OCI-LY3 (cell line): ENCODE measurements at regions not wholly inside any gene's neighbourhood (a gene's known extent, or its start where the extent isn't known, plus 50 kb on each side); places are given as distances from the start of the nearest gene placed in this dataset.

ENCODE experiments used
- H2AFZ ChIP-seq: fragments of 200-600, 300-600 bp; shearing (Covaris generic); 2 replicates; pipeline ENCODE4 v1.6.0; 2014; ENCODE audit warnings: antibody characterized with exemption, low read depth, low read length
- H3K27ac ChIP-seq: fragments of 200-600, 300-600 bp; sonication (generic); 2 replicates; pipeline ENCODE4 v1.5.1; 2014; ENCODE audit warnings: mild to moderate bottlenecking, low read length, moderate library complexity, mixed read lengths
- H3K27me3 ChIP-seq: fragments of 200-600, 300-600 bp; sonication (generic); 2 replicates; pipeline ENCODE4 v1.6.1; 2014; ENCODE audit warnings: low read depth, low read length, mixed read lengths
- H3K36me3 ChIP-seq: fragments of 200-600, 300-600 bp; sonication (generic); replicated peaks from 2 replicates; pipeline ENCODE3; 2014; ENCODE audit warnings: low read depth, low read length, mixed read lengths
- H3K4me1 ChIP-seq: fragments of 300-600, 200-600 bp; sonication (generic); 2 replicates; pipeline ENCODE4 v1.6.1; 2014; ENCODE audit warnings: low read length, mixed read lengths
- H3K4me2 ChIP-seq: fragments of 200-600, 300-600 bp; sonication (generic); 2 replicates; pipeline ENCODE4 v1.6.1; 2014; ENCODE audit warnings: low read length, mixed read lengths
- H3K4me3 ChIP-seq: fragments of 300-600, 200-600 bp; sonication (generic); 2 replicates; pipeline ENCODE4 v1.5.1; 2014; ENCODE audit warnings: antibody characterized with exemption, mild to moderate bottlenecking, low read length, moderate library complexity
- H3K79me2 ChIP-seq: fragments of 300-600, 200-600 bp; shearing (Covaris generic); 2 replicates; pipeline ENCODE4 v1.6.1; 2014; ENCODE audit warnings: mild to moderate bottlenecking, low read length, mixed read lengths
- H3K9ac ChIP-seq: fragments of 300-600, 200-600 bp; shearing (Covaris generic); 2 replicates; pipeline ENCODE4 v1.6.0; 2014; ENCODE audit warnings: mild to moderate bottlenecking, low read length, moderate library complexity
- H3K9me3 ChIP-seq: fragments of 200-600, 300-600 bp; shearing (Covaris generic); 2 replicates; pipeline ENCODE4 v1.6.1; 2014; ENCODE audit warnings: low read length, mixed read lengths; ENCODE audit not compliant: insufficient read depth
- H4K20me1 ChIP-seq: fragments of 200-600, 300-600 bp; sonication (generic); 2 replicates; pipeline ENCODE4 v1.6.1; 2016; ENCODE audit warnings: low read length, mixed read lengths; ENCODE audit not compliant: insufficient read depth
- CTCF ChIP-seq: fragments of 200-600, 300-600 bp; sonication (generic); IDR thresholded peaks from 2 replicates; pipeline ENCODE4 v1.5.1; 2014; ENCODE audit warnings: antibody characterized with exemption, low read length, low read depth
- EZH2phosphoT487 ChIP-seq: fragments of 200-600 bp; shearing (Covaris generic); IDR thresholded peaks from 2 replicates; pipeline ENCODE4 v1.6.1; 2018; ENCODE audit warnings: antibody characterized with exemption, mixed run types, low read depth

GRCh38 chr6:3585320-3585935 is 128.6 kb upstream of the SLC22A23 start:
- no peaks in the 10 kb centered on the region for H4K20me1 ChIP-seq
- 0 out of 2 replicates have a peak, but pooled peaks cover 5% of the 10 kb centered on the region for H3K27me3 ChIP-seq
- no peak overlapping the region; the same call in 1 of the 2 replicates for H3K4me2 ChIP-seq
- no peak overlapping the region for H3K9ac ChIP-seq
- H3K36me3 ChIP-seq: no peaks in the 10 kb centered on the region
- peaks cover 5% of the 10 kb centered on the region for H3K4me1 ChIP-seq
- H3K27ac ChIP-seq: no peak overlapping the region
- H3K4me3 ChIP-seq: no peak overlapping the region
- no peak overlapping the region for H2AFZ ChIP-seq
- no peak for TF ChIP-seq EZH2phosphoT487
- no peak for TF ChIP-seq CTCF
- no peaks in the 10 kb centered on the region for H3K79me2 ChIP-seq
- no peaks in the 10 kb centered on the region for H3K9me3 ChIP-seq

GRCh38 chr6:3584606-3585005 is 127.8 kb upstream of the SLC22A23 start:
- H2AFZ ChIP-seq: no peak overlapping the region
- no peak for TF ChIP-seq EZH2phosphoT487
- TF ChIP-seq CTCF: no peak
- no peak overlapping the region for H3K27ac ChIP-seq

GRCh38 chr6:3581469-3581868 is 124.6 kb upstream of the SLC22A23 start:
- H3K27ac ChIP-seq: no peak overlapping the region
- no peaks in the 10 kb centered on the region for H3K79me2 ChIP-seq
- H3K36me3 ChIP-seq: no peaks in the 10 kb centered on the region
- H3K27me3 ChIP-seq: 0 out of 2 replicates have a peak, but pooled peaks cover 5% of the 10 kb centered on the region
- H2AFZ ChIP-seq: no peak overlapping the region
- TF ChIP-seq CTCF (no peak), EZH2phosphoT487 (no peak)
- no peaks in the 10 kb centered on the region for H3K9me3 ChIP-seq
- no peak overlapping the region for H3K4me3 ChIP-seq
- no peaks in the 10 kb centered on the region for H4K20me1 ChIP-seq
- H3K4me2 ChIP-seq: no peak overlapping the region
- no peak overlapping the region for H3K9ac ChIP-seq
- H3K4me1 ChIP-seq: peaks cover 5% of the 10 kb centered on the region

More at GRCh38 chr6:3584606-3585005, 127.8 kb upstream of the SLC22A23 start:
- no peaks in the 10 kb centered on the region for H4K20me1 ChIP-seq
- H3K36me3 ChIP-seq: no peaks in the 10 kb centered on the region
- no peak overlapping the region for H3K4me2 ChIP-seq
- H3K4me3 ChIP-seq: no peak overlapping the region
- no peaks in the 10 kb centered on the region for H3K9me3 ChIP-seq
- H3K79me2 ChIP-seq: no peaks in the 10 kb centered on the region
- peaks cover 5% of the 10 kb centered on the region for H3K4me1 ChIP-seq
- H3K9ac ChIP-seq: no peak overlapping the region
- 0 out of 2 replicates have a peak, but pooled peaks cover 5% of the 10 kb centered on the region for H3K27me3 ChIP-seq

- Histone ChIP-seq H3K4me2 (no peak overlapping the region), H3K27ac (no peak overlapping the region), H3K4me3 (no peak overlapping the region), H3K36me3 (no peaks in the 10 kb centered on the region), H4K20me1 (no peaks in the 10 kb centered on the region), H3K27me3 (0 out of 2 replicates have a peak, but pooled peaks cover 5% of the 10 kb centered on the region), H3K79me2 (no peaks in the 10 kb centered on the region), H3K4me1 (no peaks in the 10 kb centered on the region), H2AFZ (no peak overlapping the region), H3K9me3 (no peaks in the 10 kb centered on the region), H3K9ac (no peak overlapping the region)
- TF ChIP-seq CTCF: no peak
- TF ChIP-seq EZH2phosphoT487: no peak
Measured at GRCh38 chr6:3579652-3580175, 122.9 kb upstream of the SLC22A23 start.
